HuH-7 (cell line): ENCODE measurements at regions not wholly inside any gene's neighbourhood (a gene's known extent, or its start where the extent isn't known, plus 50 kb on each side); places are given as distances from the start of the nearest gene placed in this dataset.

ENCODE experiments used
- DNase-seq: peaks from one replicate; pipeline ENCODE4 v3.0.0; 2011; ENCODE audit warnings: low spot score

GRCh38 chr22:48138855-48139254 is 1376.4 kb downstream of the TBC1D22A start:
- DNase-seq: no peak

- DNase-seq: peak; percentile 56
Measured at GRCh38 chr22:48138427-48138826, 1376.0 kb downstream of the TBC1D22A start.

DNA sequence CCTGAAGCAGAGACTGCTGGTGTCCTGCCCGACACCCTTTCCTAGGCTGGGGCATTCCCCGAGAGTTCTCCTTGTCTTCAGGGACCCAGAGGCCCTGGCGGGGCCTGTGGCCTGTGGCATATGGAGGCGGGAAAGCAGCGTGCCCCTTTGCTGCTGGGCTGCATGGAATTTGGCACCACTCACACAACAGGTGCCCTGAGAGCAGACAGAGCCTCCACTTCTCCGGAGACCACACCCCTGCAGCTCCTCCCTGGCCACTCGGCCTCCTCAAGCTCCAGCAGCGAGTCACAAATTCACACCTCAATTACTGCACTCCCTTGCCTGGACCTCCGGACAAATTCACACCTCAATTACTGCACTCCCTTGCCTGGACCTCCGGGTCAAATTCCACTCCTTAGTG is 1375.2 kb downstream of the TBC1D22A start:
- DNase-seq: no peak

DNA sequence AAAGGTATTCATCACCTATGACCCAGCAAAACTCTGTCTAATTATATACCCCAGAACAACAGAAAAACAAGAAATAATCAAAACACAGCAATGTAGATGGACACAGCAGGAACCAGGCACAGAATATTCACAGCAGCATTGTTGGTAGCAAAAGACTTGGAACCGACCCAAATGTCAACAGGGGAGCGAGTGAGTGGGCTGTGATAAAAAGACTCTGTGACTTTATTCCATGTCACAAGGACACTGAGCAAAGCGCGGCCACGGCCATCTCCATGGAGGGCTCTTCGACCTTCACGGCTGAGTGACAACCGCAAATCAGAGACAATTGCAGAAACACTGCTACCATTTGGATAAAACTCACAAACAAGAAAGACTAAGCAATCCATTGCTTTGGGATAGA is 1373.1 kb downstream of the TBC1D22A start:
- DNase-seq: no peak

DNA sequence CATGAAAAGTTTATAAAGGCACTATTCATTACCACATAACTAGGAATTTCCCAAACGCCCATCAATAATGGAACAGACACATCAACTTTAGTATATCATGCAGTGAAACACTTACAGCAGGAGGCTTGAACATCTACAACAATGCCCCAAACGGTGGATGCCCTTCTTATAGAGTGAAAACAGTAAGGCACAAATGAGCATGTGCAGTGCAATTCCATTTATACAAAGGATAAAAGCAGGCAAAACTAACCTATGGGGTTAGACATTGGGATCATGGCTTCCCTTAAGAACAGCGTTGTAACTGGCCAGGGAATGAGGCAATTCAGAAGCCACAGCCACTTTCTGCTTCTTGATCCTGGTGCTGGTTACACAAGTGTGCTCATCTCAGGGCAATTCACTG is 1363.0 kb downstream of the TBC1D22A start:
- DNase-seq: no peak

- DNase-seq: no peak
Measured at GRCh38 chr22:48121984-48122383, 1359.5 kb downstream of the TBC1D22A start.

DNA sequence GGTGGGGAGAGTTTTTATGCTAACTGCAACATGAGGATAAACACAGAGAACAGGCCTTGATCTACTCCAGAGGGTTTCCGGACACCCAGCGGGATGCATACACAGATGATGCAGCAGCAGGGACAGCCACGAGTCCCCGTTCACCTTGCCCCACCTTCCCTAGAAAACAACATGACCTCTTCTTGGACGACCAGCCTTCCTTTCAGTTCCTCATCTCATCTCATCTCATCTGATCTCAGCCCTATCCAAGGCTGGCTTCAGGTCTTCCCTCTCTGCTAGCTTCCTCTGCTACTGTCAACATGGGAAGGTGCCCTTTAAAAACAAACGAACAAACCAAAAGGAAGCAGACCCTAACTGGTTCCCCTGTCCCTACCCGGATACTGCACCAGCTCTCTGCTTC is 1356.2 kb downstream of the TBC1D22A start:
- DNase-seq: no peak

- no peak for DNase-seq
Measured at GRCh38 chr22:48116871-48117270, 1354.4 kb downstream of the TBC1D22A start.

- no peak for DNase-seq
Measured at GRCh38 chr22:48112687-48113521, 1350.5 kb downstream of the TBC1D22A start.

- no peak for DNase-seq
Measured at GRCh38 chr22:48106715-48107259, 1344.3 kb downstream of the TBC1D22A start.

GRCh38 chr22:48106215-48106614 is 1343.8 kb downstream of the TBC1D22A start:
- DNase-seq: no peak

GRCh38 chr22:48105259-48105658 is 1342.8 kb downstream of the TBC1D22A start:
- DNase-seq: no peak

DNA sequence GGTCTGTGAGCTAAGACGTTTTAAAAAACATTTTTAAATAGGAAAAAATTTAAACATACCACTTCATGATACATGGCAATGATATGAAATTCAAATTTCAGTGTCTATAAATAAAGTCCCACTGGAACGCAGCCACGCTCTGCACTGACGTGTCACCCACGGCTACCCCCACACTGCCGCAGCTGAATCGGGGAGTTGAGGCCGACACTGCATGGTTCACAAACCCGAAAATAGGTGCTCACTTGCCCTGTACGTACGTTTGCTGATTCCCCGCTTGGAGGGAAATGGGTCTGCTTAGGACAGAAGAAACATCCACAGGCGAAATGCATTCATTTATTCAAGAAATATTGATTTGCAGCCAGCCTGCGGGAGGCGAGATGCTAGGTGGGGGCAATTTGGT is 1342.3 kb downstream of the TBC1D22A start:
- DNase-seq: no peak

DNA sequence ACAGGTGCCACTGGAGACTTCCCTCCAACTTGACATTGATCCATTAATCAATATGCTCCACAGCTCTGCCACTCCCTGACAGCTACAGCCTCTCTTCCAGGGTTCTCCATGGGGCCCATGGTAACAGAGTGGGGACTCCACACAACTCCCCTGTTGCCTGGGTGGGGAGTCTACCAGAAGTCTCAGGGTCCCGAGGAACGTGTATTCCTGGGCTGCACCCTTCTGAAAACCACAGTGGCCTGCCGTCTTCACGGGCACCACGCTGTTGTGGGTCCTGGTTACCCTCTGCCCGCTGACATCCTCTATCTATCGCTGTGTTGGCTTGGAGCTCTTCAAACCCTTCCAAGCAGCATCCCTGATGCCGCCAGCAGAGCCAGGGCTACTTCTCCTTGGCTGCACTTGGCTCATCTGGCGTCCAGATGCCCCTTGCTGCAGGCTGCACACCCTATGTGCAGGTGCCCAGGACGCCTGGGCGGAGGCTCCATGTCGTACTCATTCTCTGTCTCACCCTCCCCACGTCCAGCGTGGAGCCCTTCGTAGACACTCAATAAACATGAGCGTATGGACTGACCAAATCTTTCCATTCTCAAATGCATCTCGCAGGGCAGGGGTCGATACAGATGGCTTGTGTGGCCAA is 1341.8 kb downstream of the TBC1D22A start:
- DNase-seq: no peak

- DNase-seq: no peak
Measured at GRCh38 chr22:48103126-48103875, 1340.9 kb downstream of the TBC1D22A start.

DNA sequence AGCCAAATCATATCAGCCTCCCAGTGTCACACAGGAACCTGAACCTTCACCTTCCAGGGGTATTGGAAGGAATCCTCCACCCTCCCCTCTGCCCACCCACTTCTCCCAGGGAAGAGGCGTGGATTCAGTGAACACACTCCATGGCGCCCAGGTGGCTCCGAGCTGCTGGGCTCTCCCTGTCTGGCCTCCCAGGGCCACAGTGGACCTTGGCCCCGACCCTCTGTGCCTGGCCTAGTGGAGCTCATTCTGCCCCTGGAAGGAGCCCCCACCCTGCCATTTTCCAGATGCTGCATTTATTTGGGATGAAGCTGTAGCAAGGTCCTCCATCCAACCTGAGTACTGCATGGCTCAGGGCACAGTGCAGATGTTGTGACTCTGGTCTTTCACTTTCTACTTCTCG is 1340.1 kb downstream of the TBC1D22A start:
- no peak for DNase-seq

DNA sequence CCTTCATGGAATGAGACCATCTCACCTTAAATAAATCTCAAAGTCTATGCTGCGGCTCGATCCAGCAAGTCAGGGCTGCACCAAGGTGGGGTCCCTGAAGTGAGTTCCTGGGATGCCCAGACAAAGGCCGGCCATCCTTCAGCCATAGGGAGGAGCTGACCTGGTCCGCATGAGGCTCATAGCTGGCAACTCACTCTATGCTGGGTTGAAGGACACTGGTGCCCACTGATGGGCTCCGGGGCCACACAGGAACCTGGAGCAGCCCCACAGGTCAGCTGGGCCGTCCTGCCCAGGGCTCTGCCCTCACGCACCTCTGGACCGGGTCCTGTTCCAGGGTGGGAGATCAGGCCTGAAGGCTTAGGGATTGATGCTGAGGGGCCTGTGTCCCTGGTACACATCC is 1339.3 kb downstream of the TBC1D22A start:
- no peak for DNase-seq

DNA sequence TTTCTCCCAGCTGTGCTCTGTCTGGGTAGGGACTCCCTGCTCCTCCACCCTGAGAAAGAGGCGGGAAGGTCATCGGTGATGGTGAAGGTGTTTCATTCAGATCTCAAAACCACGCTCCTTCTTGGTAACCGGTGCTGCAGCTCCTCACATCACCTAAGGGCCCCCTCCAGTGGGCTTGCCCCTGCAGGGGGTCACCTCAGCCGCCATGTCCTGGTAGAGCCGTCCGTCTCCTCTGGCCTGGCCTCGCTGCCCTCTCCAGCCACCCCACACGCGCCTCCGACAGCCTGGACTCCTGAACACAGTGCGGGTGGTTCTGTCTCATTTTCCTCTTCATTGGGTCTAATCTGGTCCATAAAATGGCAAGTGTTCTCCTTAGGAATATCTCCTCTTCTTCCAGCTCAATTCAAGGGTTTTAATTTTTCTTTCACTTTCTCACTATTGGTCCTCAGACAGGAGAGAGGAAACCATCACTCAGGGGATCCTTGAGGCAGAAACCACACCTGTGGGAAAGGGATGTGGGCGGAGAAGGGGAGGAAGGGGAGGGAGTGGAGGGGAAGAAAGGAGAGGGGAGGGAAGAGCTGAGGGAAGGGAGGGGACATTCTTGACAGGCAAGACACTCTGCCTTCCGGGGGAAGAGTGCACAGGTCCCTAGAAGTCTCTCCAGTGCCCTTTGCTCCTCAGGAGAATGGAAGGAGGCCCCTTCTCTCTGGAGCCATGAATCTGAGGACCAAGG is 1338.4 kb downstream of the TBC1D22A start:
- DNase-seq: no peak

GRCh38 chr22:48099671-48100070 is 1337.2 kb downstream of the TBC1D22A start:
- DNase-seq: no peak

GRCh38 chr22:48099251-48099650 is 1336.8 kb downstream of the TBC1D22A start:
- DNase-seq: no peak

DNA sequence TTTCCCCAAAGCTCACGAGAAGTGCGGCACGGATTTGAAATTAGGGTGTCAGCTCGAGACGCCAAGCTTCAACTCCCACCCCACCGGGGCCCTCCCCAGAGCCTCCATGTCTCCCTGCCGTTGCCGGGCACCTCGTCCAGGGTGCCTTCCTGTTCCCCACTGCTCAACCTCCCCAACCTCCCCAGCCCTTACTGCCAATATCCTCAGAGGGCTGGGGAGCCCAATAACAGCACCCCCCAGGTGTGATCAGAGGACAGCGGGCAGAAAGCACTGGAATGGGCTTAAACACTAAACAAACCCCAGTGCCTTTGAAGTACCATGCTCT is 1336.4 kb downstream of the TBC1D22A start:
- DNase-seq: no peak

GRCh38 chr22:48098243-48098920 is 1335.9 kb downstream of the TBC1D22A start:
- no peak for DNase-seq
